Caco-2 (cell line): ENCODE measurements at regions not wholly inside any gene's neighbourhood (a gene's known extent, or its start where the extent isn't known, plus 50 kb on each side); places are given as distances from the start of the nearest gene placed in this dataset.

ENCODE experiments used
- BruUV-seq: library from RNA; stranded (reverse); fragments of 400-500 nt; replicated peaks from 2 replicates; lab custom pipeline; 2021; lab: Mats Ljungman, UMichigan
- CTCF ChIA-PET: fragments of 300-600 bp; sonication (Branson Sonifier 250); formaldehyde crosslinking; loops from one replicate; lab custom pipeline; 2022; ENCODE audit warnings: antibody characterized with exemption; lab: Charles Lee
- POLR2A ChIA-PET: fragments of 300-600 bp; sonication (Branson Sonifier 250); formaldehyde crosslinking; loops from one replicate; lab custom pipeline; 2022; ENCODE audit warnings: antibody characterized with exemption; lab: Charles Lee
- DNase-seq, 2 experiments: peaks; one replicate each; pipeline versions ENCODE4 v3.0.0 to v3.0.0-alpha.2; 2020 to 2022
- H3K27me3 ChIP-seq: replicated peaks from 2 replicates; pipeline ENCODE4 v1.6.0; 2011; ENCODE audit warnings: low read length; ENCODE audit not compliant: control insufficient read depth, insufficient read depth
- H3K36me3 ChIP-seq: 2 replicates; pipeline ENCODE4 v1.5.1; 2011; ENCODE audit warnings: low read length; ENCODE audit not compliant: control insufficient read depth, insufficient read depth
- H3K4me1 ChIP-seq: fragments of 250-450 bp; sonication (Bioruptor Pico); 2 replicates; pipeline ENCODE4 v1.5.1; 2020; ENCODE audit warnings: mild to moderate bottlenecking
- H3K4me3 ChIP-seq: 2 replicates; pipeline ENCODE4 v1.5.1; 2011; ENCODE audit warnings: low read depth, mild to moderate bottlenecking, control low read depth, low read length
- H3K9me3 ChIP-seq: fragments of 250-450 bp; sonication (Bioruptor Pico); 2 replicates; pipeline ENCODE4 v1.5.1; 2020; ENCODE audit warnings: mild to moderate bottlenecking, moderate library complexity
- H3K27ac Mint-ChIP-seq: one replicate; pipeline ENCODE4 v1.8.0; 2022; ENCODE audit warnings: mixed read lengths; ENCODE audit not compliant: unreplicated experiment
- H3K27me3 Mint-ChIP-seq: one replicate; pipeline ENCODE4 v1.8.0; 2022; ENCODE audit warnings: mixed read lengths; ENCODE audit not compliant: insufficient read depth, unreplicated experiment
- H3K36me3 Mint-ChIP-seq: one replicate; pipeline ENCODE4 v1.8.0; 2022; ENCODE audit warnings: mild to moderate bottlenecking, mixed read lengths; ENCODE audit not compliant: insufficient read depth, unreplicated experiment
- H3K4me1 Mint-ChIP-seq: one replicate; pipeline ENCODE4 v1.8.0; 2022; ENCODE audit warnings: low read depth, mixed read lengths; ENCODE audit not compliant: unreplicated experiment
- H3K4me3 Mint-ChIP-seq: one replicate; pipeline ENCODE4 v1.8.0; 2022; ENCODE audit warnings: mild to moderate bottlenecking, moderate library complexity, mixed read lengths; ENCODE audit not compliant: unreplicated experiment
- H3K9me3 Mint-ChIP-seq: one replicate; pipeline ENCODE4 v1.8.0; 2022; ENCODE audit warnings: mixed read lengths; ENCODE audit not compliant: unreplicated experiment
- CTCF ChIP-seq, 2 experiments: fragments of 200-600 bp in 1 of 2; IDR thresholded peaks; 1 replicate in 1 of 2; 2 replicates in 1 of 2; pipeline versions ENCODE4 v1.5.1 to v1.8.0; 2011 to 2022; ENCODE audit warnings: antibody characterized with exemption in 1 of 2, control low read depth in 1 of 2, inconsistent platforms in 1 of 2, low read depth in 1 of 2, low read length in 1 of 2, mild to moderate bottlenecking in 1 of 2, moderate library complexity in 1 of 2; ENCODE audit not compliant: insufficient read depth in 1 of 2, severe bottlenecking in 1 of 2, unreplicated experiment in 1 of 2
- intact Hi-C: fragments of 100-400 bp; cut with micrococcal nuclease; formaldehyde crosslinking; loops from one replicate; pipeline ENCODE4 v1.10.0; 2022; ENCODE audit not compliant: unreplicated experiment

GRCh38 chr20:11608736-11609135 is 309.0 kb upstream of the BTBD3 start:
- ChIA-PET POLR2A (no interaction called here), CTCF (no interaction called here)
- peaks cover 12% of the 10 kb centered on the region for H3K27me3 Mint-ChIP-seq
- H3K27ac Mint-ChIP-seq = no peak overlapping the region
- Histone ChIP-seq H3K4me3 (no peak overlapping the region), H3K27me3 (no peaks in the 10 kb centered on the region), H3K4me1 (no peaks in the 10 kb centered on the region), H3K9me3 (no peaks in the 10 kb centered on the region), H3K36me3 (no peaks in the 10 kb centered on the region)
- no peak overlapping the region for H3K4me3 Mint-ChIP-seq
- no TSS peak for BruUV-seq
- DNase-seq = no peak
- H3K36me3 Mint-ChIP-seq = no peaks in the 10 kb centered on the region
- intact Hi-C loops = no loop called here
- H3K4me1 Mint-ChIP-seq = no peaks in the 10 kb centered on the region
- H3K9me3 Mint-ChIP-seq = no peaks in the 10 kb centered on the region
- no peak for TF ChIP-seq CTCF (IDR thresholded peaks at IDR 0.05; ENCODE audit: insufficient read depth in 1 of 2, low read depth in 1 of 2, low read length in 1 of 2, severe bottlenecking in 1 of 2, unreplicated experiment in 1 of 2)

- CTCF ChIA-PET = no interaction called here
- TF ChIP-seq CTCF (IDR thresholded peaks at IDR 0.05; ENCODE audit: insufficient read depth in 1 of 2, low read depth in 1 of 2, low read length in 1 of 2, severe bottlenecking in 1 of 2, unreplicated experiment in 1 of 2) = no peak
These were observed 293.0 kb upstream of the BTBD3 start for GRCh38 chr20:11624704-11625103.

GRCh38 chr20:11626551-11626950 is 291.1 kb upstream of the BTBD3 start:
- POLR2A ChIA-PET = no interaction called here
- Histone ChIP-seq H3K4me3 (no peak overlapping the region), H3K9me3 (no peaks in the 10 kb centered on the region), H3K36me3 (no peaks in the 10 kb centered on the region), H3K4me1 (no peaks in the 10 kb centered on the region), H3K27me3 (no peaks in the 10 kb centered on the region)
- TF ChIP-seq CTCF (IDR thresholded peaks at IDR 0.05; ENCODE audit: insufficient read depth in 1 of 2, low read depth in 1 of 2, low read length in 1 of 2, severe bottlenecking in 1 of 2, unreplicated experiment in 1 of 2) = no peak
- Mint-ChIP-seq H3K4me1 (no peaks in the 10 kb centered on the region), H3K9me3 (no peaks in the 10 kb centered on the region), H3K27ac (no peak overlapping the region), H3K4me3 (no peak overlapping the region), H3K36me3 (no peaks in the 10 kb centered on the region), H3K27me3 (peaks cover 14% of the 10 kb centered on the region)
- CTCF ChIA-PET = no interaction called here
- no TSS peak for BruUV-seq
- intact Hi-C loops = no loop called here
- no peak for DNase-seq

More at GRCh38 chr20:11624704-11625103, 293.0 kb upstream of the BTBD3 start:
- H3K9me3 ChIP-seq = no peaks in the 10 kb centered on the region
- H3K4me3 ChIP-seq = no peak overlapping the region
- no peaks in the 10 kb centered on the region for H3K36me3 ChIP-seq
- Mint-ChIP-seq H3K4me3 (no peak overlapping the region), H3K27me3 (peaks cover 15% of the 10 kb centered on the region), H3K36me3 (no peaks in the 10 kb centered on the region), H3K4me1 (no peaks in the 10 kb centered on the region), H3K9me3 (no peaks in the 10 kb centered on the region), H3K27ac (no peak overlapping the region)
- POLR2A ChIA-PET = no interaction called here
- H3K27me3 ChIP-seq = no peaks in the 10 kb centered on the region
- H3K4me1 ChIP-seq = no peaks in the 10 kb centered on the region
- no TSS peak for BruUV-seq
- intact Hi-C loops = no loop called here
- DNase-seq = no peak
